HL-60/S4 treated with retinoic acid at 250 ng/mL for 4 days and 3 days (cell line): ENCODE measurements at regions not wholly inside any gene's neighbourhood (a gene's known extent, or its start where the extent isn't known, plus 50 kb on each side); places are given as distances from the start of the nearest gene placed in this dataset.

Experiments used
- in situ Hi-C: fragments of 300-500 bp; cut with MboI; formaldehyde crosslinking; loops from 2 replicates; pipeline ENCODE4 v1.7.0; 2022; ENCODE audit warnings: low sequenced_read_pairs

DNA sequence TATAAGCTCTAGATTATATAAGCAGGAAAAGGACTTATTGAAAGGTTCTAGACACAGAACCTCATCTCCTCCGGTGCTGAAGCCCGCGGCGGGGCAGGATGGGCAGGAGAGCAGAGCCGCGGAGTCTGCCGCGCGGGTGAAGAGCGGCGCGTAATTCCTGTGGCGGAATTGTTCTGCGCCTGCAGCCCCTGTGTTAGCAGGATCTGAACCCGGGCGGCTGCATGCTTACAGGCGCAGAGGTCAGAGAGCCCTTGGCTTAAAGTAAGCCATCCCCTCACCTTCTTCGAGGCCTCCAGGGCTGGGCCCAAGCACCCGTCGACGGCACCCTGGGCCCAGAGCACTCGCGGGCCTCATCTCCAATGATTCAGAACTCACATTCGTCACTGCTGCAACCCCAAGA, 89.3 kb downstream of the FASLG start:
- in situ Hi-C loops = loop anchor here (10.0 to 25.0 kb wide), 3 partner anchors 447 to 1989 kb away; no protein-coding TSS in a partner anchor

DNA sequence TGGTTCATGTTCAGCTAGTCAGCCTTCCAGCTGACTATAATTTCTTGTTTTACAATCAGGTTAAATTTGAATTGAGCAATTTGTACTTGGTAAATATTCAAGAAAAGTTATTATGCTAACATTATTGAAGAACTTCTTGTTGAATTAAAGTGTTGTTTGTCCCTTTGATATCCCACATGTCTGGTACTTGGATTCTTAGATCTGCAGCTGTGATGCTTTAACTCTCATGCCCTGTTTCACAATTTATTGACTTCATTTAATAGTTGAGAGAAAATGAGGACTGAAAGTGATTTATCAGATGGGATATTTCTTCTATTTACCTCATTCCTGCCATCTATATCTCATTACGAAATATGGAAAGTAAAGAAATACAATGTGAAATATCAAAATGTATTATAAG, 92.8 kb downstream of the FASLG start:
- in situ Hi-C loops = loop anchor here (10.0 kb wide), 2 partner anchors 63 to 673 kb away; no protein-coding TSS in a partner anchor

DNA sequence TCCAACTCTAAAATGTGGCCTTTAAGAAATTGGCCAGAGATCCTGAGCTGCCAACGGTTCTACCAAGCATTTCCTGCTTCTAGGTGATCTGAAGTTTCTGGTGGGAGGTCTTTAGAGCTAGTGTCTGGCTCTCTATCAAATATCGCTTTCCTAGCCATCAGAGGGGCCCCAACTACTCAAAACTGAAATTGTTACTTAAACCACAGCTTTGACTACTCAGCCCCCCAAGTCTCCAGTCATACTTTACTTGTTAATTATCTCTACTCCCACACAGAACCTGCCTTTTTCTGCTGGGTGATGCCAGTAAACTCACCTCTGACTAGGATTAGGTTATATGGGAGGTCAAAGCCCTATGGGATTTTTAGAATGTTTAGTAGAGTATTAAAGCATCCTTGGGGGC, 95.1 kb downstream of the FASLG start:
- in situ Hi-C loops = loop anchor here (10.0 kb wide), 2 partner anchors 61 to 671 kb away; no protein-coding TSS in a partner anchor

DNA sequence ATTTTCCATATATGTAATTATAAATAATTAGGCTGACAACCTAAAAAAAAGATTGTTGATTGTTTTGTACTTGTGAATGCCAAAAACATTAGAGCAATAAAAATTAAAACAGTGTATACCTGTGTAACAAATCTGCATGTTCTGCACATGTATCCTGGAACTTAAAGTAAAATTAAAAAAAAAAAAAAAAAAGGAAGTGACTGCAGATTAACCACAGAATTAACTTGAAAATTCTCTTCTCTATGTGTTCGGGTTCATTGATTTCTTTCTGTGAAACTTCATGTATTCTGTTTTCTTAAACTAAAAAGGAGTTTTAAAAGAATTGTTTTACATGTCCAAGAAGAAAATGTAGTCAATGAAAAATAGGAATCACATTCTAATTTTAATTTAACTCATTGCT, 95.7 kb downstream of the FASLG start:
- in situ Hi-C loops = loop anchor here (10.0 kb wide), 2 partner anchors 60 to 670 kb away; no protein-coding TSS in a partner anchor

DNA sequence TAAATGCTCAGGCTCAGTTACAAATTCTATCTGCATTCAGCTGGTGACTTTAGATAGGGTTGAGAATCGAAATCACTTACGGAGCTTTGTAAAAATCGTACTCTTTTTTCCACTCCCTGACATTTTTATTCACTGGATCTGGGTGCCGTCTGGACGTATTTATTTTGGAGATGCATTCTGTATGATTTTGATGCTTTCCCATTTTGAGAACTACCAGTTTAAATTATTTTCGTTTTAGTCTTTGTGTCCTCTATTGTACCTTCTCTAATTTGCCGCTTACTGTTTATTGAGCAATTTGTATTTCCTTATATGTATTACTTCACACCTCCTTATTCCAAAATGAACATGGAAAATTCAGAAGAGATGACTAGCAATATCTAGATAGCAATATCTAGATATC, 96.2 kb downstream of the FASLG start:
- in situ Hi-C loops = loop anchor here (10.0 kb wide), 2 partner anchors 60 to 670 kb away; no protein-coding TSS in a partner anchor

DNA sequence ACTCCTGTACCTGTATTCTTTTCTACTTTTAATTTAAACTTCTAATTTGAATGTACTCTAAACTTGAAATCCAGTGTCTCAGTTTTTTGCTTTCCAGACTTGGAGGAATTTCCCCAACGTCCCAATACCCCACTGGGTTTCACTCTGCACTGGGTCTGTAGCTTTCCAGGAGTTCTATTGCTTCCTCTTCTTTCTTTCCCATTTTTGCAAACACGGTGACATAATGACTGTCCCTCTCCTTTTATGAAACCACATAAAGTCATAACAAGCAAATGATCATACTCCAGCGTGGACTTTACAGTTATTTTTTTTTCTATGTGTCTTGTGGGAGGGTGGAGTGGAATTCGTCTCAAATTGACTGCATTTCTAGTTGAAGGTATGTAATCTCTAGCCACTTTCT, 97.1 kb downstream of the FASLG start:
- in situ Hi-C loops = loop anchor here (10.0 kb wide), 2 partner anchors 59 to 669 kb away; no protein-coding TSS in a partner anchor

DNA sequence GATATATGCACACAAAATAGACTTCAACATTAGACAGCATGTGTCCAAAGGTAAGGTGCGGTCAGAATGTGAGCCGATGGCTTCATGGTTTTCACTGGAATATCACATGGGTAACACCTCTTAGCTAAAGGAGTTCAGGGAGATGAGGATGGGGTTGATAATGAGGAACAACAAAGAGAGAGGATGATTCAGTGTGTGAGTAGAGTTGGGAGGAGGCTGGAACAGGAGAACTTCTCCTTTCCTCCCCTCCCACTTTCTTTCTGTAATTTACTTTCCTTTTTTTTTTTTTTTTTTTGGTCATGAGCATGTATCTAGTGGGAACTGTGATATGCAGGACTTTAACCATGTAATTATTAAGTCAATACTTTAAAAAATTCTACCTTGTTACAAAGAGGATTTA, 99.4 kb downstream of the FASLG start:
- in situ Hi-C loops = loop anchor here (10.0 kb wide), 2 partner anchors 57 to 667 kb away; no protein-coding TSS in a partner anchor

DNA sequence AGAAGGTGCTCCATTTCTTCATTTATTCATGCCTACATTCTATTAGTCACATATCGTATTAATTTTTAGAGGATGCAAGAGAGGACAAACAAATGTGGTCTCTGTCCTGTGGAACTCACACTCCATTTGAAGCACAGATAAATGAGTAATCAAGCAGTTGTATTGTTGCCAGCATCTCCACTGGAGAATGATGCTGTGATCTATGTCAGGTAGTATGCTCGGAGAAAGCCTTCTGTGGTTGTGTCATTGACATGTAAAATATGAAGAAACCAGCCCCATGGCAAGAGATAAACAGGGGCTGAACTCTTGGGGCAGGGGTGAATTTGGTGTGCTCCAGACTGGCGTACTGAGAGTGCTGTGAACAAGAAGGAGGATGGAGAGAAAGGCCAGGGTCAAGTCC, 101.2 kb downstream of the FASLG start:
- in situ Hi-C loops = no loop called here

DNA sequence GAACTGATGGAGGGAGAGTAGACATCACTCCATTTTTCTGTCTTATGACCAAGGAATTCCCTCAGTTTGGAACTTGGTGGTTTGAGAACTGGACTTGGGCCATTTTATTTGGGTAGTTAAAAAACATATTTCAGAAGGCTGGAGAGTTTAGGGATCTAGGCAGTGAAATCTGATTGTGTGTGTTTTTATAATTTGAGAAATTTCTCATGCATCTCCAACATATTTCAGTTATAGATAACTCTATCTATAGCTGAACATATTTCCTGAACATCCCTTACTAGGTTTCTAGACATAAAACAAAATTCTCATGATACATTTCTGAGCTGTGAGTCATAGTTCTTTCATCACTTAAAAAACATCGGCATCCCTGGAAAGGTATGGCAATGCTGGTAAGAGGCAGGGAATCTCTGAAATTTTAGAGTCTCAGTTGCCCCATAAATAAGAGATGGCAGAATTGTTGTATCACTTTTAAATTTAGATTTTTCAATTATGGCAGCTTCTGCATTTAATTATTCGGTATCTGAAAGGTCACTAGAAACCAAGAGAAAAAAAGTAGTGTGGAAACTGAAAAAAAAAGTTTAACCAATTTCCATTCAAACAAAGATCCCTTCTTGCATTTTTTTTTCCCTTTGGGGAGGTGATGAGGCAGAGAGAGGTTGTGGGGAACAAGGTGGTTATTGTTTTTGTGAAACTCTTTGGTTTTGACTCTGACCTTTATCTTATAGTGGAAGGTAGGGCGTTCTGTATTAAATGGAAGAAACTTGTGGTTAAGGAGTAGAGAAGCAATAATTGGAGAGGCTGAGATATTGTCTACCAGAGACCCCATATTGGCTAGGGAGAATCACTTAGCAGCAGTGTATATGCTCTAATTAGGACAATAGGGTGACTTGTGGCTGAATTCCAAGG, 102.9 kb downstream of the FASLG start:
- in situ Hi-C loops = no loop called here

DNA sequence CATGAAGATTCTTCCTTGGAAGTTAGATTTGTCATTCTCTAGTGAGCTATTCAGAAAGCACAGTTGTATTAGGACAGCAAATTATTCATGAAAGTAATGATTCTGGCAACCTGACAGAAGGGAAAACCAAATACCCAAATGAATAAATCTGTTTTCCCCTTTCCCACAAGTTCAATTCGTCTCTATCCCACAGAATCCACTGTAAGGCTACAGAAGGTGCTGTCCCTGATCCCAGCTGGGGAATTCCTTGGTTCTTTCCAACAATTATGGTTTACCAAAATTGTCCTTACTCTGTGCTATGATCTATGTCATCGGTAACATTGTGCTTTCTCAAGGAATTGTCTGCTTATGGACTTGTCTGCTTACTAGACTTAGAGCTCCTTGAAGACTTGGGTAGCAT, 104.2 kb downstream of the FASLG start:
- in situ Hi-C loops = no loop called here

DNA sequence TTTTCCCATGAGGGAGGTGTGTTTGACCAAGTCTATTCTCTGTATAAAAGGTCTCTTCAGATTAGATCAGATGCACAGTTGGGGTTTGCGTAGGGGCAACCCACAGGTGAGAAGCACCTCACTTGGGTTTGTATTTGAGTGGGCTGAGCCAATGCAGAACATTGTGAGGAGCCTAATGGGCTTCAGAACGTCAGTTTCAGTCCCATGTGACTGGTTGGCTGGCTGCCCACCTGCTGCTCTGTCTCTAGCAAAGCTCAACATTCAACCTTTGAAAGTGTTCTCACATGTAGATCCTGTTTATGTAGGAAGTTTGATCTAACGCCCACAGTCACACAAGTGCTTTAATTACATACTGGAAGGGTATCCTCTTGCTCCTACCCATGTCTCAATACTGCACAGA, 105.5 kb downstream of the FASLG start:
- in situ Hi-C loops = no loop called here

DNA sequence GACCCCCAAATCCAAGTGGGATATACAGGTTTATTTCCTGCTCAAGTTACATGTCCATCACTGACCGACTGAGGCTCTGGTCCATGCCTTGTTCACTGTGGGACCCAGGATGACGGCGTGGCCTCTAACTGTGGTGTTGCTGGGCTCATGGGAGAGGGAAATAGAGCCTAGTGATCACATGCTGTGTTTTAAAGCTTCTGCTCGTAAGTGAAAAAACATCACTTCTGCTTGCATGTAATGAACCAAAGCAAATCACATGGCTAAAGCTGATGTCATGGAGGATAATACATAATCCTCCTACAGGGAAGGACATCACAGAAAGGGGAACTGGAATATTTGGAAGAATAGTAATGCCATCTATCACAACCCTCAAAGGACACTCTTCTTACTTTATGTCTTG, 107.6 kb downstream of the FASLG start:
- in situ Hi-C loops = no loop called here

DNA sequence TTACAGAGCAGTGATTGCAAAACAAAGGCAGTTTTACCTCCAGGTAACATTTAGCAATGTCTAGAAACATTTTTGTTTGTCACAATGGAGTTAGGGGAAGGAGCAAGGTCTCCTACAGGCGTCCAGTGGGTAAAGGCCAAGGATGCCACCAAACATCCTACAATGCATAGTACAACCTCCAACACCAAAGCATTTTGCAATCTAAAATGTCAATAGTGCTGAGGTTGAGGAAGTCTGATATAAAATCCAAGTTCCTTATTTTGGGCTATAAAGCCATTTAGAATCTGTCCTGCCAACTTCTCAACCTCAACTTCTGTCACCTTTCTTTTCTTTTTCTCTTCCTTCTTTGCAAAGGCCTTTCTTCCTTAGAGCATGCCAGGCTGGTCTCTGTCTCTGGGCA, 111.2 kb downstream of the FASLG start:
- in situ Hi-C loops = no loop called here

DNA sequence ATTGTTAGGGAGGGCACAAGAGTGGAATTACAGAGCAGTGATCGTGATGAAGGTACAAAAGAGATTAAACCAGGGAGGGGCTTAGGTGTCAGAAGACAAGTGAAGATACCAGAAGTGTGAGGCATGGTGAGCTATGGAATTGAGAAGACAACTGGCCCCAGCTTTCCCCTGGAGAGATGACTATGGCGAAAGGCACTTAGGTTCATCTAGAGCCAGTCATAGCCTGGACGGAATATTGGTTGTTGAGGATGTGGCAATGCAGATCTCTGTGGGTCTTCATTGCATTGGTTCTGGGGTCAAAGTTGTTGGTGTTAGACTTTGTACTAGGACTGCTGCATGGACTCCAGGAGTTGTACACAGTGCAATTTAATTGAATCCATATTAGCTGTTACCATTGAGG, 115.7 kb downstream of the FASLG start:
- in situ Hi-C loops = no loop called here

DNA sequence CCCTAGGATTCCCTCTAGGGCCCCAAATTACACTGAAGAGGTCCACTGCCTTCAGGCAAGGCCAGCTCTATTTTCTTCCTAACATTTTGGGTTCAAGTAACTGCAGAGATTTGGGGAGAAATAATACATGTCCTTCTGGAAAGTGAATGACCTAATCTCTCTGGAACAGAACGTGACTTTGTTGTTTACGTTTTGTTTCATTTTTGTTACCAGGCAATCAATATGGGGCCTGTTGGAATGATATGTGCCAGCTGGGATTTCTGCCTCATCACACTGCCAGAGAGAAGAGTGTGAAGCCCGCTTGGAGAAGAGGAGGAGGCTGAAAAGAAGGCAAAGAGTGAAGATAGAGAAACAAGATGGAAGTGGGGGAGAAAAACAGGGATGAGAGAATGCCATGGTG, 116.7 kb downstream of the FASLG start:
- in situ Hi-C loops = no loop called here

DNA sequence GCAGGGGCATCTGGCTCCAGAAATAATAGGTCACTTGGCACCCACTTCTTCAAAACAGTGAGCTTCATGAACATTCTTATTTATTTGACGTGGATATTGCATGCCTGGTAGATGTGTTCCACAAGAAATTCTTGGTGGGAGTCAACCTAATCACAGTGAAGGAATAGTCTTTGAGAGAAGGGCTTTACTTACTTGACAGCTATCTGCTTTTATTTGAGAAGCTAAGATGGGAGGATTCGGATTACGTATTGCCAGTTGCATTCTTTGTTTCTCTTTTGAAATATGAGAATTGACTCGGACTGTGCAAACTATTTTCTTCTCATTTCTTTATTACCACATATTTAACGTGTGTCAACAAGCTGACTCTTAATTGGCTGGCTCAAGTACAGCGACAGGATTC, 117.2 kb downstream of the FASLG start:
- in situ Hi-C loops = no loop called here

DNA sequence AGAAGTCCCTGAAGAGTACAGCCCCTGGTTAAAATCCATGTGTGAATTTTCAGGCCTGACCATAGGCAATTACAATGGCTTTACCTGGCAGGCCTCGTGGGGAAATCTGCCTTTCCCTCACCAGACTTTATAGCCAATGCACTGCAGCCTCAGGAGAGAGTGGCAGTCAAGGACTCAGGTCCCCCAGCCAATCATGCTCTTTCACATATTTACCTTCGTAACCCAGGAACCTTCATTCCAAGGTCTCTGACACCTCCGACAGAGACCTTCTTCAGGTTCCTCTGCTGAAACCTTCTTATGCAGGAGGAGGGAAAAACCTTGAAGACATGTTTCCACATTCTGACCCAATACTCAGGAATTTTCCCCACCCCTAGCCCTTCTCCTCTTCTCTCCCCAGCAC, 118.9 kb downstream of the FASLG start:
- in situ Hi-C loops = no loop called here

DNA sequence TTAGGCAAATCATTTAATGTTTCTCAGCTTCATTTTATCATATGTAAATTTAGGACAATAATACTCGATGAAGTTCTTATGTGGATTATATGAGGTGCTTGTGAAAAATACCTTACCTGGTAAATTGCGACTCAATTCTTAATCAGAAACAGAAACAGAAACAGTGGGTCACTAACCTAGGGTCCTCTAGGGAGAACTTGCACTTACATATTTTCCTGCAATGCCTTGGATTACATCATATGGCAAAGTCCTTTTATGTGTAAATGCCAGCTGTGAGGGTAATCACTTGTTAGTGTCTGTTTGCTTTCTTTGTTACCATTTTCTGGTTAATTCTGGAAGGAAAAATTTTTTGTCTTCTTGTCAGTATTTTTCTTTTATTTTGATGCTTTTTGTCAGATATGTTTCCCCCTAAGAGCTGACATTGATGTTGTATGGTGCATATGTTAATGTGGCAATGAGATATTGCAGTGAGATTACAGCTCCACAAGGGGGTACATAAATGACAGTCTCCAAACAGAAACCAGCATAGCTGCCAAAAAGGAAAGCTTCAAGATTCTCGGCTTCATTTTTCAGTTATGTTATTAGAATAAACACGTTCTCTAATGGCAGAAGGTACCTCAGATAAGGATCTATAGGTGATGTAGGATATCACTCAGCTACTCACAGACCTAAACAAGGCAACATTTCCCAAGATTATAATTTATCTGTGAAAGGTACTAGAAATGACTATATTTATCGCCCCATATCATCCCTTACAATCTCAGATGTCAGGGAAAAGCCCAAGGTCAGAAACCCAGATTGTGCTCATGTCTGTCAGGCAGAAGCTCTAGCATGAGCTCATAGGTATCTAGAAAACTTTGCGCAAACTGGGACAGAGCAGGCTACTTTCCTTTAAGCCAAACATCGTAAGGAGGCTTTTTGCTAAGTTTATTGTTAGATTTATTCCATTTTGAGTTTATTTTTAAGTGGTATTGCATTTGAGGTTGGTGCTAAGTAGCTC, 119.9 kb downstream of the FASLG start:
- in situ Hi-C loops = no loop called here

DNA sequence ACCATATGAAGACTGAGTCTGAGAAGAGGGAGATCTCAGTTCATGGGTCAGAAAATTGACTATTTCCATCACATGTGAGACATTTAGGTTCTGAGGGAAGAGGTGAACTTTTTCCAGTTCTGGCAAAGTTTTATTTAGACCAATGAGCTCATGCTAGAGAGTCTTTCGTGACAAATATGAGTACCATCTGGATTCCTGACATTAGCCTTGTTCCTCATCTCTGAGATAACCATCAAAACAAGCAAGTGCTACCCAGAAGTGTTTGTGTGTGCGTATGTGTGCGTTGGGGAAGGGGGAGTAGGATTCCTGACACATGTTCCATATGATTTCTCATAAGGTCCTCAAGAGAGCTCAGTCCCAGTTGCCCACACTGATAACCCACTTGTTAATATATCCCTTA, 120.6 kb downstream of the FASLG start:
- in situ Hi-C loops = no loop called here

DNA sequence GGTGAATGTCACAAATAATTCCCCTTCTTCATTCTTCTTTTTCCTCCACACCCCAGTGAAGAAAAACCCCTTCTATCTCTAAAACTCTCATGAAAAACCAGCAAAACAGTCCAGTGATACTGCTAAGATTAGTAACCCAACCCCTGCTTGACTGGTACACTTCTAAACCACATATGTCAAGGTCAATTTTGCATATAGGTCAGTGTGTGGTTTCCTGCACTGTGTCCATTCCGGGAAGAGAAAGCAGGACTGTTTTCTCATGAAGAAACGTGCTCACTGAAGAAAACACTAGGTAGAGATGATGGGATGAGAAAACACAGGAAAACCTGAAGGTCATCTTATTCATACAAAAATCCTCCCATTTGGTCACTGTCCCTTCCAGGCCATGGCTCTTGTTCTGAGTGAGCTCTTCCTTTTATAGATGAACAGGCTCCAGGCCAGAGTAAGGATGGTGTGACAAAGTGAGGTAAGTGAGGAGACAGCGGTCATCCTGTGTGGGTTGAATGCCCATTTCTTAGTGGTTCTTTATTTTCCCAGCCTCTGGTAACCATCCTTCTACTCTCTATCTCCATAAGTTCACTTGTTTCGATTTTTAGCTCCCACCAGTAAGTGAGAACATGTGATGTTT, 122.7 kb downstream of the FASLG start:
- in situ Hi-C loops = no loop called here

DNA sequence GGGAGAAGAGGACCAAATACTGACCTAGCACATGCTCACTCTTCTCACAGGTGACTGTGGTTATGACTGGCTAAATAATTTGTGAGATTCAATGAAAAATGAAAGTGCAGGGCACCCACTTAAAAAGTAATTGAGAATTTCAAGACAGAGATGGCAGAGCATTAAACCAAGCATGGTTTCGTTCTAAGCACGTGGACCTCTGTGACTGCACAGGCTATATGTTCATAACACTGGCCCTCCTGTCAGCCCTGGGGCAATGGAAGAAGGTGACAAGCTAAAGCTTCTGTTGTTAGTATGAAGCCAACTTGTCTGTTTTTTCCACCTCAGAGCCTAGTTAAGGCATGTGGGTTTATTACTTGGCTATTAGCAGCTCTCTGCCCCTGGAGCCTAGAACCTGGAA, 130.9 kb downstream of the FASLG start:
- in situ Hi-C loops = no loop called here
